H1 (cell line): ENCODE measurements at regions not wholly inside any gene's neighbourhood (a gene's known extent, or its start where the extent isn't known, plus 50 kb on each side); places are given as distances from the start of the nearest gene placed in this dataset.
"Not testable (repeated sequence)": the region's sequence is repeated elsewhere in the genome, so short reads cannot be mapped to it uniquely, and the experiment has no call there.

Experiments used
- CHD2 ChIP-seq: IDR thresholded peaks from 2 replicates; pipeline ENCODE4 v1.6.1; 2012; ENCODE audit warnings: low read length, improper control_type of control experiment
- CTCF ChIP-seq, 3 experiments: IDR thresholded peaks; 1 replicate in 2 of 3; 2 replicates in 1 of 3; pipeline versions ENCODE4 v1.5.1 to v1.6.1; 2011; ENCODE audit warnings: low read length in 3 of 3, mild to moderate bottlenecking in 3 of 3, inconsistent platforms in 2 of 3, low read depth in 1 of 3, moderate library complexity in 1 of 3; ENCODE audit not compliant: insufficient read depth in 1 of 3; ENCODE audit errors: control extremely low read depth in 1 of 3
- EP300 ChIP-seq, 2 experiments: IDR thresholded peaks; 1 replicate in 1 of 2; 2 replicates in 1 of 2; pipeline ENCODE4 v1.6.1; 2011 to 2012; ENCODE audit warnings: low read depth in 2 of 2, low read length in 2 of 2, mild to moderate bottlenecking in 2 of 2, borderline replicate concordance in 1 of 2, inconsistent platforms in 1 of 2, moderate library complexity in 1 of 2
- EZH2 ChIP-seq: fragments of 200-600 bp; sonication (generic); IDR thresholded peaks from 2 replicates; pipeline ENCODE4 v1.7.1; 2012; ENCODE audit warnings: low read depth, mild to moderate bottlenecking, moderate library complexity, low read length, inconsistent platforms; ENCODE audit not compliant: severe bottlenecking
- KDM1A ChIP-seq: fragments of 200-600, 300-600 bp; sonication (generic); IDR thresholded peaks from 2 replicates; pipeline ENCODE4 v1.7.1; 2016; ENCODE audit warnings: mild to moderate bottlenecking, low read length, borderline replicate concordance
- POLR2AphosphoS5 ChIP-seq: IDR thresholded peaks from 2 replicates; pipeline ENCODE4 v1.6.1; 2011; ENCODE audit warnings: low read depth, low read length
- SP1 ChIP-seq: IDR thresholded peaks from 2 replicates; pipeline ENCODE4 v1.6.1; 2011; ENCODE audit warnings: low read depth, low read length
- SRF ChIP-seq: IDR thresholded peaks from 2 replicates; pipeline ENCODE4 v1.6.1; 2011; ENCODE audit warnings: mild to moderate bottlenecking, low read depth, low read length, moderate library complexity
- SUZ12 ChIP-seq: fragments of 200-600 bp; sonication (generic); IDR thresholded peaks from 2 replicates; pipeline ENCODE4 v1.6.1; 2012; ENCODE audit warnings: mild to moderate bottlenecking, inconsistent platforms, low read length, moderate library complexity, mixed read lengths
- TAF1 ChIP-seq: IDR thresholded peaks from 2 replicates; pipeline ENCODE4 v1.6.1; 2011; ENCODE audit warnings: mild to moderate bottlenecking, low read depth, low read length

- TF ChIP-seq CTCF (IDR thresholded peaks at IDR 0.05; ENCODE audit: control extremely low read depth in 1 of 3, insufficient read depth in 1 of 3, low read depth in 1 of 3, low read length in 3 of 3); SRF; EP300 (IDR thresholded peaks at IDR 0.05; ENCODE audit: borderline replicate concordance in 1 of 2, low read depth in 2 of 2, low read length in 2 of 2); SP1; CHD2; EZH2; SUZ12; POLR2AphosphoS5; TAF1; KDM1A: not testable (repeated sequence)
Measured at GRCh38 chr16:60605652-60606051, 1430.6 kb downstream of the CDH8 start.
